ES-I3 (cell line): ENCODE measurements at regions not wholly inside any gene's neighbourhood (a gene's known extent, or its start where the extent isn't known, plus 50 kb on each side); places are given as distances from the start of the nearest gene placed in this dataset.

Source experiments
- H3K36me3 ChIP-seq: 2 replicates; pipeline ENCODE4 v1.6.1; 2013; ENCODE audit warnings: mild to moderate bottlenecking, low read length, control low read depth, moderate library complexity; ENCODE audit not compliant: insufficient read depth
- H3K4me1 ChIP-seq: 2 replicates; pipeline ENCODE4 v1.6.1; 2013; ENCODE audit warnings: mild to moderate bottlenecking, control low read depth, low read length; ENCODE audit not compliant: insufficient read depth
- H3K9ac ChIP-seq: 2 replicates; pipeline ENCODE4 v1.6.1; 2013; ENCODE audit warnings: low read depth, mild to moderate bottlenecking, low read length, moderate library complexity
- H3K9me3 ChIP-seq: 2 replicates; pipeline ENCODE4 v1.6.1; 2013; ENCODE audit warnings: mild to moderate bottlenecking, low read length, moderate library complexity; ENCODE audit not compliant: control insufficient read depth, insufficient read depth

DNA sequence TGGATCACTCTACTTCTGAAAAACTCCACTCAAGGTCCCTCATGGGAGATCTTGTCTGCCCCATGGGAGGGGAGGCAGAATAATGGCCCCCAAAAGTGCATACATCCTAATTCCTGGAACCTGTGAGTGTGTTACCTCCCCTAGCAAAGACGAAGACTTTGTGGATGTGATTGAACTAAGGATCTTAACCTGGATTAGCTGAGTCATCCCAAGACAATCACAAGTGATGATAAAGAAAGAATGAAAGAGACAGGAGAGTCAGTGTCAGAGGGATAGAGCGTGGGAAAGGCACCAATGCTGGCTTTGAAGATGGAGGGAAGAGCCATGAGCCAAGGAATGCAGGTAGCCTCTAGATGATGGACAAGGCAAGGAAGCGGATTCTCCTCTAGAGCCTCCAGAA is 374.7 kb upstream of the DYNLRB2 start:
- Histone ChIP-seq H3K9me3 (no peaks in the 10 kb centered on the region), H3K36me3 (no peaks in the 10 kb centered on the region), H3K4me1 (no peaks in the 10 kb centered on the region), H3K9ac (no peak overlapping the region)

DNA sequence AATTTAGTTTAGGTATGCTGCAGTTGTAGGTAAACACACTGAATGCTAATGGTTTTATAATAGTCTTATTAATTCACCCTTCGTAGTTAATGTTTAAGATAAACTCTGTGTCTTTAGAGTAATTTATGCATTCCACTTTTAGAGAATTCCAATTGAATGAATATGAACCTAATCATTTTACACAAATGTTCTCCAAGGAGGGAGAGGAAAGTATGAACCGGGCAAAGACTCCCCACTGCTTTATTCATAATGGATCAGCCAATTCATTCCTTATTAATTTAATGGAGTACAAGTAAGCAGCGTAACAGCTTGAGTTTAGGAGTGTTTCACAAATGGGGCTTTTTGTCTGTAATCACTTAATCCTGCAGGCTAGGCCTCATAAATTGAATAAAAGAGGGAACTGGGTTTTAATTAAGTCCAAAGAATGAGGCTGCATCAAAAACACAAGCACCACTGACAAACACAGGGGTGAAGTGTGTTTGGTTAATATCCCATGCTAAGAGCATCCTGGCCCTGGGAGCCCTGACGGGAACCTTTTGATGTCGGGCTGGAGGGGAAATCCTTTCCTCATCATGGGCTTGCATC is 375.7 kb upstream of the DYNLRB2 start:
- no peaks in the 10 kb centered on the region for H3K36me3 ChIP-seq
- H3K4me1 ChIP-seq: no peaks in the 10 kb centered on the region
- no peaks in the 10 kb centered on the region for H3K9me3 ChIP-seq
- no peak overlapping the region for H3K9ac ChIP-seq

DNA sequence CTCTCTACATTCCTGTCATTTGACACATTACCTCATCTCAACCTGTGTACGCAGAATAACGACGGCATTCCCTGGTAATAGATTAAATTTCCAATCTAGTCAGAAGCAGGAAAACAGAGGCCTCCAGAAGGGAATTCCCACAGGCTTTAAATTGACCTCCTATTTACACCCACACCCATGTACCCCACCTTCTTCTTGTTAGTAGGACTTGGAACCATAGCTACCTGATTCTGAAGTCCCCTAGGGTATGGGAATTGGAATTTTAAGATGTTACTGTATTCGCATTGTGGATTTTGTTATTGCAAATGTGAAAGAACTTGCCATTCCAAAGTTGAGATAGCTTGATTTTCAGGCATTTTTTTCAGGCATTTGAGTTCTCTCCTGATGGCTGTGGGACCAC is 377.5 kb upstream of the DYNLRB2 start:
- Histone ChIP-seq H3K9me3 (no peaks in the 10 kb centered on the region), H3K36me3 (no peaks in the 10 kb centered on the region), H3K4me1 (no peaks in the 10 kb centered on the region), H3K9ac (no peak overlapping the region)

DNA sequence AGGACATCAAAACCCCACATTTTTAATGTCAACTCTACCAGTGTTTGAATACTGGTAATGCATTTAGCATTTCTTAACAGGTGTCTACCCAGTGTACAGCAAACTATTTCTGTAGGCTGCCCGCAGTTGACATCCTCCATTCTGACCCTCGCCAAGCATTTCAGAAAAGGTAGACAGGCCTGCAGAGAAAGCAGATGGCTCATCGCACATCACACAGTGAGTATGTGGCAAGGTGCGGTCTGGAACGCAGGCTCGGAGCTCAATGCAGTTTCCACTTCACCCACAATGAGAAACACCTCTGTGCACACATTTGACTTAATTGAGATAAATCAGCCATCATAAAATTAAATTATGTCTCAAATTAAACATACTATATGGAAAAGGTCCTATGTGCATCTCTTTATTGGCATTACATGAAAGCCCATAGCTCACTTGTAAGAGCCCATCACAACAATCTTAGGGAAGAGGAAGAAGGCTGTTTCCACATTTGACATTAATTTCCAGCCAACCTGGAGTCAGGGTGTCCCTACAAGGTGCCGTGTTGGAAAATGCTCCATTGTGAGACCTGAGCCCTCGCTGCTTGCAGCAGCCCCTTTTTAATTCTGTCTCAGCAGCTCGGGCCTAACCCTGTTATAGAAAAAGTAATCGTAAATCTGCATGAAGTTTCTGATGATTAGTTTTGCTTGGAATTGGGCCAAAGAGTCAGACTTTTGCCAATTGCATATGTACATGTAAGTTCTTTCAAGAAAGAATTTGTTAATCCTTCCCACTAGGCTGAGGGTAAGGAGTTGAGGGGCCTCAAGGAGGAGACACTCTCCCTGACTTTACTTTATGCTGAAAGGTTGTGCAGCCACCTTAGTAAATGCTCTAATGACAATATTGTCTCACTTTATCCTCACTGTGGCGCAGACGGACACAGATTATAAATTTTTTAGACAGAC is 378.7 kb upstream of the DYNLRB2 start:
- Histone ChIP-seq H3K36me3 (no peaks in the 10 kb centered on the region), H3K9ac (no peak overlapping the region), H3K4me1 (no peaks in the 10 kb centered on the region), H3K9me3 (no peaks in the 10 kb centered on the region)

DNA sequence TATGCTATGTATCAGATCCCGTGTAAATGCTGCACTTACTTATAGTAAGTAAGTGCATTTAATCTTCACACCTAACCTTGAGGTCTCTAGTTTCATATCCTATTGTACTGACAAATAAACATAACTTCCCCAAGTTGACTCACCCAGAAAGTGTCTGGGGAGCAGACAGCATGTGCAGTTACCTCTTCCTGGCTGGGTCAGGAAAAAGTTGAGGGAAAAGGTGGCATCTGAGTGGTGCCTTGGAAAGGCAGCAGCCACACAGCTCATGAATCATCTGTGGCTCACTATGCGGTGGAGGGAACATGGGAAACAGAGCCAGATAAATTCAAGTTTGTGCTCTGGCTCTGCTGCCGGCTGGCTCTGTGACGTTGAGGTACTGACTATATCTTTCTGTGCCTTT is 382.0 kb upstream of the DYNLRB2 start:
- Histone ChIP-seq H3K4me1 (no peaks in the 10 kb centered on the region), H3K9ac (no peak overlapping the region), H3K9me3 (no peaks in the 10 kb centered on the region), H3K36me3 (no peaks in the 10 kb centered on the region)

DNA sequence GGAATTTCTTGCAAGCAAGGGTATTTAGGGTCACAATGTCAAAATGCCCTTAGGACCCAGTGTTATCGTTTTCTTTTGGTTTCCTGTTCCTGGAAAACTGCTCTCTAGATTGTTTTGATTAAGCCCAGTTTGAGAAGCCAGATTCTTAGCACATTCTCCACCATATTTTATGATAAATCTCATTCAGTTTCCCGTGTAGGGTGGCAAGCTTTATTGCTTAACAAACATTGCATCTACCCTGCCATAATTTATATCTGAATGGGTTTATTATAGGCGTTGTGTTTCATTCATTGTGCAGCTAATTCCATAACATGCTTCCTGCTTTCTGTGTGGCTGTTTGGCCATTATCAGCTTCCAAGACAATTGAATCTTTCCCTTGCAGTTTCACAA is 389.1 kb upstream of the DYNLRB2 start:
- no peaks in the 10 kb centered on the region for H3K36me3 ChIP-seq
- H3K4me1 ChIP-seq: no peaks in the 10 kb centered on the region
- H3K9me3 ChIP-seq: no peaks in the 10 kb centered on the region
- no peak overlapping the region for H3K9ac ChIP-seq

DNA sequence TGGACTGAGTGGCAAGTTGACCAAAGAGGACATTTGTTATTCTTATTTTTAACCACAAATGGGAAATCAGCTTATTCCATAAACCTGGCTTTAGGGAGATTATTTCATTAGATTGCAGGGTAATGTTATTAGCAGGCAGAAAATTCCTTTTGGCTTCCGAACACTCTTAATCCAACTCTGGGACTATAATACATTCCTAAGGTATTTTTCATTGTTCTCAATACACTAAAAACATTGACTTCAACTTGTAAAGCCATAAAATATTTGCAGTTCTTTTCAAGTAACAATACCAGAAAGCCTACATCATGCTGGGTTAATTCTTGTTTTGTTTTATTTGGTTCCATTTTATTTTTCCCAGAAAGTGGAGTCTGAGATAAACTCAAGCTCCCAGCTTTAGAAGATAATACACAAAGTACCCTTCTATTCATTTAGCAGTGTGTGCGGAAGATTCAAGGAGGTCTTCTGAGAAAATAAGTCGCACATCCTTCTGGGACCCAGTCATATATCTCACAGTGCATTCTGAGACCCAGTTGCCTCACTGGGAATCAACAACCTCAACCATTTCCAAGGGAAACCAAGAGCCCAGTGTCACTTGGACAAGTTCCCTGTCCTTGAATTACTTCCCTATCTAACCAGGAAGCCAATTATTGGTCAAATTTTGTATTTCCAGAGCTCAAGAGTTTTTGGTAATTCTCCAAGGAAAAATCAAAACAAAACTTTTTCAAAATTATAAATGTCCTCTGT is 389.6 kb upstream of the DYNLRB2 start:
- Histone ChIP-seq H3K9me3 (no peaks in the 10 kb centered on the region), H3K36me3 (no peaks in the 10 kb centered on the region), H3K9ac (no peak overlapping the region), H3K4me1 (no peaks in the 10 kb centered on the region)

DNA sequence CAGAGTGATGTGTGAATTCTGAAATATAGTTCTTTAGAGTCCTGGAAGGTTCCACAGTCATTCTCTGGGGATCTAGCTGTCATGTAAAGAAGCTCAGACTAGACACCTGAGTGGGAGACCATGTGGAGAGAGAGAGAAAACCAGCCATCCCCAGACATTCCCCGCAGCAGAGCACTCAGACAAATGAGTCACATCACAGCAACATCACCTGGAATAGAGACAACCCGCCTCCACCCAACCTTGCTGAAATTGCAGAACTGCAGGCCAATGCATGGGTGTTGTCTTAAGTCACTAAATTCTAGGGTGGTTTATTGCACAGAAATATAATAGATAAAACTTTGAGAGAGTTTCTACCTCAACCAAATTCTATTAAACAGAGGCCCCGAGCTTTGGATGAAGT is 392.0 kb upstream of the DYNLRB2 start:
- Histone ChIP-seq H3K9me3 (no peaks in the 10 kb centered on the region), H3K9ac (no peak overlapping the region), H3K4me1 (no peaks in the 10 kb centered on the region), H3K36me3 (no peaks in the 10 kb centered on the region)

DNA sequence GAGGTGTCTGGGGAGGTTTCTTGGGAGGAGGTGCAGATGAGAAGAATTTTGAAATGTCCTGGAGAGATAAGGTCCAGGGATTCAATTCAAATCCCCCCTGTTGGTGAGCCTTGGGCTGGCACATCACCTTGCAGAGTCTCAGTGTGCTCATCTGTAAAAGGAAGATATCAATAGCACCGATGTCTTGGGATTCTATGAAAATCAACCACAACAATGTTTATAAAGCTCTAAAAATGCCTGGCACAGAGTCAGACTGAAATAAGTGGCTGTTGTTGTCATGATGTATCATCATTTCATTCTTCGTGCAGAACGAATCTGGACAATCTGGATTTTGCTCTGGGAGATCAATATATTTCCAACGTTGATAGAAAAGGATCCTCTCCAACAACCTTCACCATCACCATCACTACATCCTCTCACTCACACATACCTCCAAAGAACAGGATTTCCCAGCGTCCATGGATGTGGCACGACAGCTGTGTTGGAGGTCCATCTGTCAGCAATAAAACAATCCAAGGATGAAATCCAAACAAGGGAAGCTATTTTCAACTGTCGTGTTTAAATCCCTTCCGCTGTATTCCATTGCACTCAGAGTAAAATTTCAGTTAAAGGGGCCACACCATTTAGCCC is 393.7 kb upstream of the DYNLRB2 start:
- H3K36me3 ChIP-seq: no peaks in the 10 kb centered on the region
- H3K9ac ChIP-seq: no peak overlapping the region
- no peaks in the 10 kb centered on the region for H3K9me3 ChIP-seq
- H3K4me1 ChIP-seq: no peaks in the 10 kb centered on the region

DNA sequence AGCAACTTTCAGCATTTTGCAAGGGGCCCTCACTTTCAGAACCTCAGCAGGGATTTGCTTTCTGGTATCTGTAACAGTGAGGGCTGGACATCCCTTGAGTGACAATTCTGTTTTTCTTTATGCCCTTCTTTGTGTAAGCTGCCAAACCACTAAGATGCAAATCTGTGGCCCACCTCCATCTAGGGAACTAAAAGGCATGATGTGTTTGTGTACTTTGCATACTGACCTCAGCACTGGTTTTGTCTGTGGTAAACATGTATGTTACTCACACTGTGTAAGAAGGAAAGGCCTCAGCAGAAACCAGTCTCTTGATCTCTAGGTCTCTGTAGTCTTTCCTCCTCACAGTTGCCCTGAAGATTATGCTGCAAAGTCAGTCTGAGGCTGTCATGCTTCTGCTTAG is 396.6 kb upstream of the DYNLRB2 start:
- Histone ChIP-seq H3K36me3 (no peaks in the 10 kb centered on the region), H3K9ac (no peak overlapping the region), H3K9me3 (no peaks in the 10 kb centered on the region), H3K4me1 (no peaks in the 10 kb centered on the region)

DNA sequence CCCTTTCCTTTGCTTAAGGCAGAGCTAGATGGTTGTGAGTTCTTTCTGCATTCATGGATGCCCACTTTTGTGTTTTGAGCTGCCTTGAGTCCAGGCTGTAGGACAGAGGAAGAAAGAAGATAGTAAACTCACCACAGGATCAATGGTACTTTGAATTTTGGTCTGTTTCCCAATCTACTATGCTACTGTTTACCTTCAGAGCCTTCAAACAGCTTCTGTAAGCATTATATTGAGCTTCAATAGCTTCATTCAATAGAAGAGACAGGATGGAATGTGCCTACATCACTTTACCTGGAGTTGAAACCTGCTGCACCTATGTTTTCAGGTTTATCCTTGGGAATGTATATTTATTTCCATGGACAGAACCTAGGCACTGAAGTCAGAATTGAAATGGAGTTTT is 397.9 kb upstream of the DYNLRB2 start:
- Histone ChIP-seq H3K9me3 (no peaks in the 10 kb centered on the region), H3K9ac (no peak overlapping the region), H3K36me3 (no peaks in the 10 kb centered on the region), H3K4me1 (no peaks in the 10 kb centered on the region)

DNA sequence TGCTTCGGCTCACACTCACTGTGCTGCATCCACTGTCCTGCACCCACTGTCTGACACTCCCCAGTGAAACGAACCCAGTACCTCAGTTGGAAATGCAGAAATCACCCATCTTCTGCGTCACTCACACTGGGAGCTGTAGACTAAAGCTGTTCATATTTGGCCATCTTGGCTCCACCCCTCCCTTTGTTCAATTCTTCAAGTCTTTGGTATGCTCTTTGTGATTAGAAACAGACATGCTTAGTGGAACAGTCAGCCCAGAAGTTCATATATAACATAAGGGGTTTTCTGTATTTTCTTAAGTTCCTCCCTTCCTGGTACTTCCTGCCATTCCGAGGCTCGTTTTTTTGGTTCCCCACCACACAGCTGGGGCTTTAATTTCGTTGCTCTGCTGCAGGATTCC is 398.5 kb upstream of the DYNLRB2 start:
- no peaks in the 10 kb centered on the region for H3K4me1 ChIP-seq
- no peaks in the 10 kb centered on the region for H3K36me3 ChIP-seq
- no peaks in the 10 kb centered on the region for H3K9me3 ChIP-seq
- H3K9ac ChIP-seq: no peak overlapping the region

DNA sequence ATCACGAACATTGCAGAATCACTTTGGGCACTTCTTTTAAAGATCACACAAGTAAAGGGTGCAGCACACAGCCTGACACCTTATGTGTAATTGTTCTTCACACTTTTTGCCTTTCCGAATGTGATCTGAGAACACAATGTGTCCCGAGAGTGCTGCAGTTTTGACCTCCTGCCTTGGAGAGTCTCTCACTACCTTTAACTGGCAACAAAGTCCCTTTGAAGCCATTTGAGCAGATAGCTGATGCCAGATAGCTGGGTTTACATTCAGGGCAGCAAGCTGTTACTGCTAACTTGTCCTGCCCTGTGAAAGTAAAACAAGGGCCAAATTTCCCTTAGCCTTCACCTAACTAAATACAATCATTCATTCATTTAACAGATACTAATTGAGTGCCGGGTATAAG is 411.0 kb upstream of the DYNLRB2 start:
- Histone ChIP-seq H3K9me3 (no peaks in the 10 kb centered on the region), H3K4me1 (no peaks in the 10 kb centered on the region), H3K36me3 (no peaks in the 10 kb centered on the region), H3K9ac (no peak overlapping the region)

DNA sequence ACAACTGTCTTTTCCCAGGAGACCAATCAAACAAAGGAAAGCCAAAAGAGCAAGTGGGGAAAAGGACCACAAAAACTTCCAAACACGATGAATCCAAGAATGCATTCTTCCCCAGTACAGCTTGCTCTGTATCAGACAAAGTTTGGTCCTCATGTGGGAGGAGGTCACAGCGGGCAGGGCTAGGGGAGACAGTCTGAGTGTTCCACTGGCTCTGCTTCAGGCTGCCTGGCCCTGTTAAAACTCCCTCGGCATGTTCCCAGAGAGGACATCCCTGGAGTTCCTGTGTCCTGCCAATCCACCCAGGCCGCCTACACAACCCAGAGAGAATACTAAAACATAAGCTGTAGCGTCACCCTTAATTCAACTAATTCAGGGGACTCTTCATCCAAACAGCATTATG is 415.1 kb upstream of the DYNLRB2 start:
- Histone ChIP-seq H3K9ac (no peak overlapping the region), H3K36me3 (no peaks in the 10 kb centered on the region), H3K4me1 (no peaks in the 10 kb centered on the region), H3K9me3 (no peaks in the 10 kb centered on the region)
